Neural progenitor cell (in vitro differentiated cells): ENCODE measurements at regions not wholly inside any gene's neighbourhood (a gene's known extent, or its start where the extent isn't known, plus 50 kb on each side); places are given as distances from the start of the nearest gene placed in this dataset.
A peak's percentile ranks its signal among the peaks of the same experiment; 100 is the strongest.

Experiments
- DNase-seq: peaks from one replicate; pipeline ENCODE4 v3.0.0-alpha.2; 2016; ENCODE audit warnings: low spot score
- H2AFZ ChIP-seq: fragments of 200-600 bp; sonication (generic); replicated peaks from 2 replicates; pipeline ENCODE4 v1.6.1; 2016; ENCODE audit warnings: antibody characterized with exemption
- H3F3A ChIP-seq: fragments of 200-600 bp; sonication (generic); 2 replicates; pipeline ENCODE4 v1.6.1; 2016; ENCODE audit warnings: antibody characterized with exemption, low read depth
- H3K27ac ChIP-seq: fragments of 200-600 bp; sonication (generic); 2 replicates; pipeline ENCODE4 v1.5.1; 2016; ENCODE audit warnings: mild to moderate bottlenecking
- H3K27me3 ChIP-seq: fragments of 200-600 bp; sonication (generic); 2 replicates; pipeline ENCODE4 v1.6.1; 2016; ENCODE audit warnings: mild to moderate bottlenecking, moderate library complexity
- H3K36me3 ChIP-seq: fragments of 200-600 bp; sonication (generic); 2 replicates; pipeline ENCODE4 v1.5.1; 2016
- H3K4me1 ChIP-seq: fragments of 200-600 bp; sonication (generic); 2 replicates; pipeline ENCODE4 v1.6.1; 2016; ENCODE audit warnings: mixed run types
- H3K4me2 ChIP-seq: fragments of 200-600 bp; sonication (generic); 2 replicates; pipeline ENCODE4 v1.6.1; 2016
- H3K4me3 ChIP-seq: fragments of 200-600 bp; sonication (generic); 2 replicates; pipeline ENCODE4 v1.5.1; 2016
- H3K79me2 ChIP-seq: fragments of 200-600 bp; sonication (generic); 2 replicates; pipeline ENCODE4 v1.6.1; 2016; ENCODE audit warnings: low read depth
- H3K9ac ChIP-seq: fragments of 200-600 bp; sonication (generic); 2 replicates; pipeline ENCODE4 v1.6.1; 2016
- H3K9me3 ChIP-seq: fragments of 200-600 bp; sonication (generic); 2 replicates; pipeline ENCODE4 v1.5.1; 2016; ENCODE audit warnings: low read depth
- H4K20me1 ChIP-seq: fragments of 200-600 bp; sonication (generic); 2 replicates; pipeline ENCODE4 v1.6.1; 2016; ENCODE audit warnings: low read depth
- H3K27ac Mint-ChIP-seq: 3 replicates; pipeline ENCODE4 v1.8.0; 2021; ENCODE audit warnings: mixed read lengths
- H3K27me3 Mint-ChIP-seq: 2 replicates; pipeline ENCODE4 v1.8.0; 2022; ENCODE audit warnings: low read depth, mild to moderate bottlenecking, inconsistent platforms, moderate library complexity, mixed read lengths; ENCODE audit not compliant: insufficient read depth
- H3K36me3 Mint-ChIP-seq: 3 replicates; pipeline ENCODE4 v1.8.0; 2021; ENCODE audit warnings: mixed read lengths
- H3K4me1 Mint-ChIP-seq: 3 replicates; pipeline ENCODE4 v1.8.0; 2021; ENCODE audit warnings: mixed read lengths
- H3K4me3 Mint-ChIP-seq: 3 replicates; pipeline ENCODE4 v1.8.0; 2021; ENCODE audit warnings: mild to moderate bottlenecking, moderate library complexity, mixed read lengths
- H3K9me3 Mint-ChIP-seq: 3 replicates; pipeline ENCODE4 v1.8.0; 2020; ENCODE audit warnings: mixed read lengths
- CTCF ChIP-seq: fragments of 200-600 bp; sonication (generic); IDR thresholded peaks from 2 replicates; pipeline ENCODE4 v1.5.1; 2017; ENCODE audit warnings: antibody characterized with exemption, mild to moderate bottlenecking
- EZH2 ChIP-seq: fragments of 200-600 bp; sonication (generic); IDR thresholded peaks from 2 replicates; pipeline ENCODE4 v1.6.1; 2017; ENCODE audit warnings: antibody characterized with exemption, mild to moderate bottlenecking, moderate library complexity
- EZH2phosphoT487 ChIP-seq: fragments of 200-600 bp; sonication (generic); IDR thresholded peaks from 2 replicates; pipeline ENCODE4 v1.6.1; 2017; ENCODE audit warnings: antibody characterized with exemption

- Mint-ChIP-seq H3K9me3 (peaks cover 3% of the 10 kb centered on the region), H3K36me3 (no peaks in the 10 kb centered on the region), H3K27me3 (no peaks in the 10 kb centered on the region), H3K4me1 (peaks cover 30% of the 10 kb centered on the region), H3K27ac (no peak overlapping the region), H3K4me3 (no peak overlapping the region)
- Histone ChIP-seq H3K9ac (no peak overlapping the region), H3K4me3 (no peak overlapping the region), H4K20me1 (no peaks in the 10 kb centered on the region), H2AFZ (no peak overlapping the region), H3K27me3 (no peaks in the 10 kb centered on the region), H3F3A (peaks cover 8% of the 10 kb centered on the region), H3K27ac (no peak overlapping the region), H3K79me2 (no peaks in the 10 kb centered on the region), H3K36me3 (no peaks in the 10 kb centered on the region), H3K4me2 (no peak overlapping the region), H3K4me1 (peaks cover 19% of the 10 kb centered on the region), H3K9me3 (no peaks in the 10 kb centered on the region)
- TF ChIP-seq EZH2phosphoT487 (no peak), CTCF (no peak)
- DNase-seq, result no peak
Measured at GRCh38 chr6:167422934-167423333, 98.0 kb downstream of the TTLL2 start.

- peaks cover 30% of the 10 kb centered on the region for H3K4me1 Mint-ChIP-seq
- H3K27ac Mint-ChIP-seq, result peak overlapping the region; percentile 97
- Histone ChIP-seq H3K79me2 (no peaks in the 10 kb centered on the region), H4K20me1 (no peaks in the 10 kb centered on the region), H3K27me3 (no peaks in the 10 kb centered on the region), H3K27ac (no peak overlapping the region), H3K4me2 (no peak overlapping the region), H3K36me3 (no peaks in the 10 kb centered on the region), H2AFZ (no peak overlapping the region), H3K4me1 (peaks cover 19% of the 10 kb centered on the region), H3K9ac (no peak overlapping the region), H3F3A (peaks cover 8% of the 10 kb centered on the region), H3K9me3 (no peaks in the 10 kb centered on the region), H3K4me3 (no peak overlapping the region)
- H3K27me3 Mint-ChIP-seq, result peaks cover 3% of the 10 kb centered on the region
- TF ChIP-seq EZH2 (no peak), EZH2phosphoT487 (no peak), CTCF (no peak)
- H3K9me3 Mint-ChIP-seq, result peaks cover 3% of the 10 kb centered on the region
- H3K4me3 Mint-ChIP-seq, result peak overlapping the region; percentile 73
- no peak for DNase-seq
- peaks cover 3% of the 10 kb centered on the region for H3K36me3 Mint-ChIP-seq
Measured at GRCh38 chr6:167424060-167424673, 99.3 kb downstream of the TTLL2 start.

DNA sequence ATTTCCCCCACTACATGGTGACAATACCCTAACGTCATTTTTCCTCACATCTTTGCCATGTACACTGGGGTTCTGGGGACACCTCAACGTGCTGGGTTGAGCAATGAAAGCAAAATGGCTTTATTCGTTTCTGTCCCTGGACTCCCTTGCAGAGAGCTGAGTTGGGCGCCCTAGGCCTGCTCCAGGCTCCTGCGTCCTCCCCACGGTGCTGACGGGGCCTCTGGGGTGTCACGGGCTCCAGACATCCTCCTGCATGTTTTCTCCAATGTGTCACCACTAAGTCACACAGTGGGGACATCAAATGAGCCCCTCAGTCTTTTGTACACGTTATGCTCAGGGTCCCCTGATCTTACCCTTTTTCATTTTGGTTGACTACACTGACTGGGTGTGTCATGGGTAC lies 99.8 kb downstream of the TTLL2 start:
- TF ChIP-seq CTCF (no peak), EZH2 (no peak), EZH2phosphoT487 (no peak)
- Histone ChIP-seq H4K20me1 (no peaks in the 10 kb centered on the region), H3K4me3 (no peak overlapping the region), H3F3A (peaks cover 8% of the 10 kb centered on the region), H3K9me3 (no peaks in the 10 kb centered on the region), H3K79me2 (no peaks in the 10 kb centered on the region), H3K27ac (no peak overlapping the region), H3K27me3 (no peaks in the 10 kb centered on the region), H3K4me2 (no peak overlapping the region), H3K9ac (no peak overlapping the region), H3K36me3 (no peaks in the 10 kb centered on the region), H3K4me1 (peaks cover 15% of the 10 kb centered on the region), H2AFZ (no peak overlapping the region)
- H3K27me3 Mint-ChIP-seq, result peaks cover 5% of the 10 kb centered on the region
- H3K36me3 Mint-ChIP-seq, result peaks cover 3% of the 10 kb centered on the region
- H3K9me3 Mint-ChIP-seq, result peaks cover 6% of the 10 kb centered on the region
- peak overlapping the region; percentile 73 for H3K4me3 Mint-ChIP-seq
- peak overlapping the region; percentile 97 for H3K27ac Mint-ChIP-seq
- H3K4me1 Mint-ChIP-seq, result peaks cover 30% of the 10 kb centered on the region
- DNase-seq, result no peak
